A549 (cell line): ENCODE measurements at regions not wholly inside any gene's neighbourhood (a gene's known extent, or its start where the extent isn't known, plus 50 kb on each side); places are given as distances from the start of the nearest gene placed in this dataset.

Experiments
- ATAC-seq, 2 experiments: fragments of 200-7000 bp in 1 of 2; fragments of >200 bp in 1 of 2; cut with Nextera tagmentation in 1 of 2; cut with Tn5 transposase in 1 of 2; 3 replicates each; pipeline versions ENCODE4 v1.8.0 to v1.9.1; 2018 to 2020; ENCODE audit warnings: mild to moderate bottlenecking in 1 of 2, moderate library complexity in 1 of 2
- CTCF ChIA-PET: fragments of 300-600 bp; sonication (Branson Sonifier 250); formaldehyde crosslinking; extraction: SDS; loops from one replicate; lab custom pipeline; 2021; ENCODE audit warnings: antibody characterized with exemption, inconsistent platforms; lab: Yijun Ruan, JAX
- POLR2A ChIA-PET: fragments of 350-600 bp; formaldehyde crosslinking; extraction: SDS; loops from one replicate; lab custom pipeline; 2021; ENCODE audit warnings: antibody characterized with exemption, inconsistent platforms; lab: Yijun Ruan, JAX
- DNase-seq, 2 experiments: peaks; one replicate each; pipeline versions ENCODE4 v3.0.0 to v3.0.0-alpha.2; 2011 to 2016; ENCODE audit warnings: low read depth in 1 of 2, low spot score in 1 of 2
- FAIRE-seq: peaks from 2 replicates; lab custom pipeline; 2011; peaks lifted over from hg19 to GRCh38; lab: Jason Lieb, UNC
- H3K27ac ChIP-seq, 2 experiments: fragments of >200 bp; sonication (Bioruptor Twin); formaldehyde crosslinking; 3 replicates each; pipeline ENCODE4 v1.5.1; 2016 to 2017
- H3K4me1 ChIP-seq: fragments of >200 bp; sonication (Bioruptor Twin); formaldehyde crosslinking; 3 replicates; pipeline ENCODE4 v1.6.1; 2016
- H3K4me2 ChIP-seq: fragments of >200 bp; sonication (Bioruptor Twin); formaldehyde crosslinking; 3 replicates; pipeline ENCODE4 v1.6.1; 2016
- H3K4me3 ChIP-seq: fragments of >200 bp; sonication (Bioruptor Twin); formaldehyde crosslinking; 3 replicates; pipeline ENCODE4 v1.5.1; 2016
- H3K9me3 ChIP-seq: fragments of >200 bp; sonication (Bioruptor Twin); formaldehyde crosslinking; 3 replicates; pipeline ENCODE4 v1.6.1; 2016
- BHLHE40 ChIP-seq: IDR thresholded peaks from 2 replicates; pipeline ENCODE4 v1.6.1; 2012; ENCODE audit warnings: low read depth, low read length, inconsistent platforms
- CBX2 ChIP-seq: fragments of 200-600 bp; sonication (generic); IDR thresholded peaks from 2 replicates; pipeline ENCODE4 v1.6.1; 2016; ENCODE audit warnings: low read depth, mild to moderate bottlenecking, borderline replicate concordance
- ESRRA ChIP-seq: fragments of 150-350 bp; IDR thresholded peaks from 2 replicates; pipeline ENCODE4 v1.6.1; 2014; ENCODE audit warnings: mild to moderate bottlenecking, low read length, borderline replicate concordance
- FOSB ChIP-seq: fragments of 250-450 bp; sonication (Bioruptor Pico); IDR thresholded peaks from 2 replicates; pipeline ENCODE4 v1.5.0; 2020; ENCODE audit warnings: mild to moderate bottlenecking, moderate library complexity
- GATA3 ChIP-seq: IDR thresholded peaks from 2 replicates; pipeline ENCODE4 v1.6.1; 2012; ENCODE audit warnings: borderline replicate concordance
- HEYL ChIP-seq: fragments of 250-450 bp; sonication (Bioruptor Pico); IDR thresholded peaks from 2 replicates; pipeline ENCODE4 v1.8.0; 2021; ENCODE audit warnings: mild to moderate bottlenecking, moderate library complexity
- HOXB5 ChIP-seq: fragments of 250-450 bp; sonication (Bioruptor Pico); IDR thresholded peaks from 2 replicates; pipeline ENCODE4 v1.5.0; 2020; ENCODE audit warnings: mild to moderate bottlenecking, moderate library complexity
- JUNB ChIP-seq: fragments of >200 bp; sonication (Bioruptor Twin); formaldehyde crosslinking; IDR thresholded peaks from 2 replicates; pipeline ENCODE4 v1.6.1; 2016
- KDM1A ChIP-seq: fragments of 200-600 bp; sonication (generic); IDR thresholded peaks from 2 replicates; pipeline ENCODE4 v1.6.1; 2016; ENCODE audit warnings: low read depth, mild to moderate bottlenecking
- MAZ ChIP-seq: fragments of 150-350 bp; IDR thresholded peaks from 2 replicates; pipeline ENCODE4 v1.6.1; 2014; ENCODE audit warnings: antibody characterized with exemption, low read depth, low read length, borderline replicate concordance
- MYC ChIP-seq: IDR thresholded peaks from 2 replicates; pipeline ENCODE4 v1.6.1; 2012; ENCODE audit warnings: mild to moderate bottlenecking, inconsistent platforms, low read length, improper control_type of control experiment, borderline replicate concordance
- NPAS2 ChIP-seq: fragments of 250-450 bp; sonication (Bioruptor Pico); IDR thresholded peaks from 2 replicates; pipeline ENCODE4 v1.8.0; 2022; ENCODE audit warnings: mild to moderate bottlenecking, moderate library complexity, borderline replicate concordance
- PHF8 ChIP-seq: fragments of 200-600 bp; sonication (generic); IDR thresholded peaks from 2 replicates; pipeline ENCODE4 v1.6.1; 2016; ENCODE audit warnings: low read depth, mild to moderate bottlenecking, antibody characterized with exemption, moderate library complexity, borderline replicate concordance
- POLR2AphosphoS2 ChIP-seq: conservative IDR thresholded peaks from 2 replicates; pipeline ENCODE4 v1.6.1; 2012; ENCODE audit warnings: low read length, improper control_type of control experiment, inconsistent platforms
- RAD21 ChIP-seq, 2 experiments: fragments of >200 bp in 1 of 2; sonication (Bioruptor Twin) in 1 of 2; formaldehyde crosslinking in 1 of 2; IDR thresholded peaks in 1 of 2; conservative IDR thresholded peaks in 1 of 2; 2 replicates in 1 of 2; 3 replicates in 1 of 2; pipeline ENCODE4 v1.6.1; 2012 to 2018; ENCODE audit warnings: inconsistent platforms in 1 of 2
- RFX5 ChIP-seq: fragments of 450-650 bp; IDR thresholded peaks from 2 replicates; pipeline ENCODE4 v1.7.1; 2014; ENCODE audit warnings: antibody characterized with exemption, mild to moderate bottlenecking, moderate library complexity
- TFCP2L1 ChIP-seq: fragments of 250-450 bp; sonication (Bioruptor Pico); IDR thresholded peaks from 2 replicates; pipeline ENCODE4 v1.5.0; 2021; ENCODE audit warnings: mild to moderate bottlenecking
- USF2 ChIP-seq: fragments of 450-650 bp; IDR thresholded peaks from 2 replicates; pipeline ENCODE4 v1.6.1; 2014; ENCODE audit warnings: antibody characterized with exemption
- ZC3H11A ChIP-seq: fragments of 450-650 bp; IDR thresholded peaks from 2 replicates; pipeline ENCODE4 v1.6.1; 2014; ENCODE audit warnings: antibody characterized with exemption, mild to moderate bottlenecking
- WGBS: methylation state at CpG from one replicate; pipeline ENCODE4 v1.1.6; 2017; ENCODE audit errors: missing lambda C conversion rate; 5-methylcytosine and 5-hydroxymethylcytosine counted together
- TF ChIP-seq, protein P1 (sequence below): fragments of >200 bp; sonication (Bioruptor Twin); formaldehyde crosslinking; IDR thresholded peaks from 3 replicates; pipeline ENCODE4 v1.6.1; 2016
- TF ChIP-seq, protein P2 (sequence below): IDR thresholded peaks from 2 replicates; pipeline ENCODE4 v1.6.1; 2012
- TF ChIP-seq, protein P3 (sequence below): fragments of 250-450 bp; sonication (Bioruptor Pico); IDR thresholded peaks from 2 replicates; pipeline ENCODE4 v1.5.0; 2021; ENCODE audit warnings: mild to moderate bottlenecking, moderate library complexity, borderline replicate concordance
- TF ChIP-seq, protein P4 (sequence below): fragments of 200-600 bp; sonication (generic); IDR thresholded peaks from 2 replicates; pipeline ENCODE4 v1.6.1; 2016; ENCODE audit warnings: antibody characterized with exemption, mild to moderate bottlenecking, moderate library complexity

DNA sequence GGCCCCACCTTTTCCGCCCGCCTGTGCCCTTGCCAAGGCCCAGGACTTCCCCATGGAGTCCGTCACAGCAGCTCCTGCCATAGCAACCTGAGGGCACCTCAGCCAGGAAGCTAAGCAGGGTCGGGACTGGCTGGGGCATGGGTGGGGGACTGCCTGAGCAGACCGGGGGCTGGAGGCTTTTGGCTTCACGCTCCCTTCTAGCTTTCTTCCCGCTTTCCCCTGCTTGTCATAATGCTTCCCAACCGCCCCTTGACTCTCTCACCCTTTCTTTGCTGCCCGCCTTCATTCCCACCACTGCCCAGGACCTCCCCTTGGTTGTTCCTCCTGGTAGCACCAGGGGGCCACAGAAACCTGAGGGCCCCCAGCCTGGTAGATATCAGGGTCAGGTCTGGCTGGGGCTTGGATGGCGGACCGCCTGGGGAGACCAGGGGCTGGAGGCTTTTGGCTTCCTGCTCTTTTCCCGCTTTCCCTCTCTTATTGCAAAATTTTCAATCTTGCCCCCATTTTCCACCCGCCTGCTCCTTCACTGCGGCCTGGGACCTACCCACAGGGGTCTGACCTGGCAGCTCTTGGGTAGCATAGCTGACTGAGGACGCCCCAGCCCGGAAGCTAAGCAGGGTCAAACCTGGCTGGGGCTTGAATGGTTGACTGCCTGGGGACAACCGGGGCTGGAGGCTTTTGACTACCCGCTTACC lies 2287.7 kb downstream of the TP53TG3F start:
- FAIRE-seq (no peak), ATAC-seq (no peak), DNase-seq (no peak)
- no peak overlapping the region for H3K4me2 ChIP-seq
- H3K9me3 ChIP-seq: no peaks in the 10 kb centered on the region; the same call in 2 of the 3 replicates
- POLR2A ChIA-PET: no interaction called here
- H3K4me1 ChIP-seq: no peaks in the 10 kb centered on the region
- no peak overlapping the region for H3K4me3 ChIP-seq
- peak overlapping the region in 1 of 2 experiments; percentile 74; a peak in 3 of 6 replicates for H3K27ac ChIP-seq
- CTCF ChIA-PET: no interaction called here
- no peak for TF ChIP-seq ESRRA
- TF ChIP-seq, protein P1, sequence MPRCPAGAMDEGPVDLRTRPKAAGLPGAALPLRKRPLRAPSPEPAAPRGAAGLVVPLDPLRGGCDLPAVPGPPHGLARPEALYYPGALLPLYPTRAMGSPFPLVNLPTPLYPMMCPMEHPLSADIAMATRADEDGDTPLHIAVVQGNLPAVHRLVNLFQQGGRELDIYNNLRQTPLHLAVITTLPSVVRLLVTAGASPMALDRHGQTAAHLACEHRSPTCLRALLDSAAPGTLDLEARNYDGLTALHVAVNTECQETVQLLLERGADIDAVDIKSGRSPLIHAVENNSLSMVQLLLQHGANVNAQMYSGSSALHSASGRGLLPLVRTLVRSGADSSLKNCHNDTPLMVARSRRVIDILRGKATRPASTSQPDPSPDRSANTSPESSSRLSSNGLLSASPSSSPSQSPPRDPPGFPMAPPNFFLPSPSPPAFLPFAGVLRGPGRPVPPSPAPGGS: no peak
- TF ChIP-seq GATA3: no peak
- TF ChIP-seq ZC3H11A: no peak
- TF ChIP-seq, protein P2, sequence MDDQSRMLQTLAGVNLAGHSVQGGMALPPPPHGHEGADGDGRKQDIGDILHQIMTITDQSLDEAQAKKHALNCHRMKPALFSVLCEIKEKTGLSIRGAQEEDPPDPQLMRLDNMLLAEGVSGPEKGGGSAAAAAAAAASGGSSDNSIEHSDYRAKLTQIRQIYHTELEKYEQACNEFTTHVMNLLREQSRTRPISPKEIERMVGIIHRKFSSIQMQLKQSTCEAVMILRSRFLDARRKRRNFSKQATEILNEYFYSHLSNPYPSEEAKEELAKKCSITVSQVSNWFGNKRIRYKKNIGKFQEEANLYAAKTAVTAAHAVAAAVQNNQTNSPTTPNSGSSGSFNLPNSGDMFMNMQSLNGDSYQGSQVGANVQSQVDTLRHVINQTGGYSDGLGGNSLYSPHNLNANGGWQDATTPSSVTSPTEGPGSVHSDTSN: no peak
- no peak for TF ChIP-seq BHLHE40
- no peak for TF ChIP-seq FOSB (CRISPR knock-in tag)
- TF ChIP-seq POLR2AphosphoS2: no peak
- no peak for TF ChIP-seq HOXB5 (CRISPR knock-in tag)
- no peak for TF ChIP-seq HEYL (CRISPR knock-in tag)
- no peak for TF ChIP-seq CBX2
- TF ChIP-seq, protein P3, sequence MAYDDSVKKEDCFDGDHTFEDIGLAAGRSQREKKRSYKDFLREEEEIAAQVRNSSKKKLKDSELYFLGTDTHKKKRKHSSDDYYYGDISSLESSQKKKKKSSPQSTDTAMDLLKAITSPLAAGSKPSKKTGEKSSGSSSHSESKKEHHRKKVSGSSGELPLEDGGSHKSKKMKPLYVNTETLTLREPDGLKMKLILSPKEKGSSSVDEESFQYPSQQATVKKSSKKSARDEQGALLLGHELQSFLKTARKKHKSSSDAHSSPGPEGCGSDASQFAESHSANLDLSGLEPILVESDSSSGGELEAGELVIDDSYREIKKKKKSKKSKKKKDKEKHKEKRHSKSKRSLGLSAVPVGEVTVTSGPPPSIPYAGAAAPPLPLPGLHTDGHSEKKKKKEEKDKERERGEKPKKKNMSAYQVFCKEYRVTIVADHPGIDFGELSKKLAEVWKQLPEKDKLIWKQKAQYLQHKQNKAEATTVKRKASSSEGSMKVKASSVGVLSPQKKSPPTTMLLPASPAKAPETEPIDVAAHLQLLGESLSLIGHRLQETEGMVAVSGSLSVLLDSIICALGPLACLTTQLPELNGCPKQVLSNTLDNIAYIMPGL: no peak
- no peak for TF ChIP-seq JUNB
- TF ChIP-seq, protein P4, sequence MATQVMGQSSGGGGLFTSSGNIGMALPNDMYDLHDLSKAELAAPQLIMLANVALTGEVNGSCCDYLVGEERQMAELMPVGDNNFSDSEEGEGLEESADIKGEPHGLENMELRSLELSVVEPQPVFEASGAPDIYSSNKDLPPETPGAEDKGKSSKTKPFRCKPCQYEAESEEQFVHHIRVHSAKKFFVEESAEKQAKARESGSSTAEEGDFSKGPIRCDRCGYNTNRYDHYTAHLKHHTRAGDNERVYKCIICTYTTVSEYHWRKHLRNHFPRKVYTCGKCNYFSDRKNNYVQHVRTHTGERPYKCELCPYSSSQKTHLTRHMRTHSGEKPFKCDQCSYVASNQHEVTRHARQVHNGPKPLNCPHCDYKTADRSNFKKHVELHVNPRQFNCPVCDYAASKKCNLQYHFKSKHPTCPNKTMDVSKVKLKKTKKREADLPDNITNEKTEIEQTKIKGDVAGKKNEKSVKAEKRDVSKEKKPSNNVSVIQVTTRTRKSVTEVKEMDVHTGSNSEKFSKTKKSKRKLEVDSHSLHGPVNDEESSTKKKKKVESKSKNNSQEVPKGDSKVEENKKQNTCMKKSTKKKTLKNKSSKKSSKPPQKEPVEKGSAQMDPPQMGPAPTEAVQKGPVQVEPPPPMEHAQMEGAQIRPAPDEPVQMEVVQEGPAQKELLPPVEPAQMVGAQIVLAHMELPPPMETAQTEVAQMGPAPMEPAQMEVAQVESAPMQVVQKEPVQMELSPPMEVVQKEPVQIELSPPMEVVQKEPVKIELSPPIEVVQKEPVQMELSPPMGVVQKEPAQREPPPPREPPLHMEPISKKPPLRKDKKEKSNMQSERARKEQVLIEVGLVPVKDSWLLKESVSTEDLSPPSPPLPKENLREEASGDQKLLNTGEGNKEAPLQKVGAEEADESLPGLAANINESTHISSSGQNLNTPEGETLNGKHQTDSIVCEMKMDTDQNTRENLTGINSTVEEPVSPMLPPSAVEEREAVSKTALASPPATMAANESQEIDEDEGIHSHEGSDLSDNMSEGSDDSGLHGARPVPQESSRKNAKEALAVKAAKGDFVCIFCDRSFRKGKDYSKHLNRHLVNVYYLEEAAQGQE: no peak
- TF ChIP-seq USF2: no peak
- TF ChIP-seq, all 56 proteins: peak for 0
- 54% methylated on average over 16 of the region's 18 CpGs for WGBS

DNA sequence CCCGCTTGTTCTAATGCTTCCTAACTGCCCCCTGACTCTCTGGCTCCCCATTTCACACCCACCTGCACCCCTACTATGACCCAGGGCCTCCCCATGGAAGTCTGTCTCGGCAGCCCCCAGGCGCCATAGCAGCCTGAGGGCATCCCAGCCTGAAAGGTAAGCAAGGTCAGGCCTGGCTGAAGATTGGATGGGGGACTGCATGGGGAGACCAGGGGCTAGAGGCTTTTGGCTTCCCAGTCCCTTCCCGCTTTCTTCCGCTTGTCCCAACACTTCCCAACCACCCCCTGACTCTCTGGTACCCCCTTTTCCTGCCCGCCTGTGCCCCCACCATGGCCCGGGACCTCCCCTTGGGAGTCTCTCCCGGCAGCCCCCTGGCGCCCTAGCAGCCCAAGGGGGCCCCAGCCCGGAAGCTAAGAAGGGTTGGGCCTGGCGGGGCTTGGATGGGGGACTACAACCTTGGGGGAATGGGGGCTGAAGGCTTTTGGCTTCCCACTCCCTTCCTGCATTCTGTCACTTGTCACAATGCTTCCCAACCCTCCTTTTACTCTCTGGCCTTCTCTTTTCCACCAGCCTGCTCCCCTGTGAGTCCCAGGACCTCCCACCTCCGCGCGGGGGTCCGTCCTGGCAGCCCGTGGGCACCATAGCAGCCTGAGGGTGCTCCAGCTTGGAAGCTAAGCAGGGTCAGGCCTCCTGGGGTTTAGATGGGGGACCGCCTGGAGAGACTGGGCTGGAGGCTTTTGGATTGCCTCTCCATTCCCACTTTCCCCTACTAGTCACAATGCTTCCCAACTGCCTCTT lies 2288.4 kb downstream of the TP53TG3F start:
- DNase-seq (no peak), ATAC-seq (no peak), FAIRE-seq (no peak)
- Histone ChIP-seq H3K27ac (no peak overlapping the region), H3K4me1 (no peaks in the 10 kb centered on the region), H3K4me2 (no peak overlapping the region), H3K9me3 (no peaks in the 10 kb centered on the region; the same call in 2 of the 3 replicates), H3K4me3 (no peak overlapping the region)
- CTCF ChIA-PET: no interaction called here
- WGBS: 57% methylated on average over 13 of the region's 17 CpGs
- POLR2A ChIA-PET: no interaction called here
- no peak for TF ChIP-seq HOXB5 (CRISPR knock-in tag)
- TF ChIP-seq RAD21 (conservative IDR thresholded peaks at IDR 0.05 in 1 of 2, IDR thresholded peaks at IDR 0.05 in 1 of 2): no peak
- no peak for TF ChIP-seq NPAS2 (CRISPR knock-in tag)
- TF ChIP-seq, protein P4: no peak
- no peak for TF ChIP-seq RFX5
- no peak for TF ChIP-seq PHF8
- TF ChIP-seq TFCP2L1 (CRISPR knock-in tag): no peak
- no peak for TF ChIP-seq MAZ
- no peak for TF ChIP-seq KDM1A
- TF ChIP-seq MYC: no peak
